GM12891 (cell line): ENCODE measurements at regions not wholly inside any gene's neighbourhood (a gene's known extent, or its start where the extent isn't known, plus 50 kb on each side); places are given as distances from the start of the nearest gene placed in this dataset.

Source experiments
- PAX5 ChIP-seq: IDR thresholded peaks from 2 replicates; pipeline ENCODE4 v1.6.1; 2011; ENCODE audit warnings: low read length, moderate library complexity, mild to moderate bottlenecking; ENCODE audit not compliant: insufficient read depth, severe bottlenecking
- POLR2A ChIP-seq: IDR thresholded peaks from 2 replicates; pipeline ENCODE4 v1.6.1; 2011; ENCODE audit warnings: low read depth, low read length, control low read depth
- POU2F2 ChIP-seq: IDR thresholded peaks from 2 replicates; pipeline ENCODE4 v1.6.1; 2011; ENCODE audit warnings: low read depth, mild to moderate bottlenecking, control low read depth, low read length, moderate library complexity

- TF ChIP-seq POLR2A (no peak), PAX5 (no peak), POU2F2 (no peak)
Observed at GRCh38 chr3:69560818-69561217, 174.9 kb upstream of the FRMD4B start.
